ENCODE measurements at regions not wholly inside any gene's neighbourhood (a gene's known extent, or its start where the extent isn't known, plus 50 kb on each side); places are given as distances from the start of the nearest gene placed in this dataset.

GRCh38 chr12:67145692-67146091 is 123.5 kb upstream of the CAND1 start:
- DNase-seq (ENCODE audit: low read depth in 2 of 2): no peak

- no peak for DNase-seq (ENCODE audit: low read depth in 2 of 2)
Observed at GRCh38 chr12:67147030-67147429, 122.1 kb upstream of the CAND1 start.

GRCh38 chr12:67147447-67147846 is 121.7 kb upstream of the CAND1 start:
- no peak for DNase-seq (ENCODE audit: low read depth in 2 of 2)

GRCh38 chr12:67148265-67148664 is 120.9 kb upstream of the CAND1 start:
- DNase-seq (ENCODE audit: low read depth in 2 of 2): no peak

- no peak for DNase-seq (ENCODE audit: low read depth in 2 of 2)
Observed at GRCh38 chr12:67151886-67152285, 117.3 kb upstream of the CAND1 start.

GRCh38 chr12:67152451-67152850 is 116.7 kb upstream of the CAND1 start:
- no peak for DNase-seq (ENCODE audit: low read depth in 2 of 2)

- no peak for DNase-seq (ENCODE audit: low read depth in 2 of 2)
Observed at GRCh38 chr12:67154901-67155300, 114.3 kb upstream of the CAND1 start.

- no peak for DNase-seq (ENCODE audit: low read depth in 2 of 2)
Observed at GRCh38 chr12:67155863-67156262, 113.3 kb upstream of the CAND1 start.

GRCh38 chr12:67161322-67161918 is 107.7 kb upstream of the CAND1 start:
- DNase-seq (ENCODE audit: low read depth in 2 of 2): no peak

- DNase-seq (ENCODE audit: low read depth in 2 of 2): no peak
Observed at GRCh38 chr12:67173258-67173657, 95.9 kb upstream of the CAND1 start.

GRCh38 chr12:67182551-67182950 is 86.6 kb upstream of the CAND1 start:
- DNase-seq (ENCODE audit: low read depth in 2 of 2): no peak

GRCh38 chr12:67193704-67194103 is 75.5 kb upstream of the CAND1 start:
- no peak for DNase-seq (ENCODE audit: low read depth in 2 of 2)

GRCh38 chr12:67200386-67200785 is 68.8 kb upstream of the CAND1 start:
- no peak for DNase-seq (ENCODE audit: low read depth in 2 of 2)

- DNase-seq (ENCODE audit: low read depth in 2 of 2): no peak
Observed at GRCh38 chr12:67202011-67202677, 67.0 kb upstream of the CAND1 start.

- no peak for DNase-seq (ENCODE audit: low read depth in 2 of 2)
Observed at GRCh38 chr12:67202678-67203012, 66.5 kb upstream of the CAND1 start.

GRCh38 chr12:67208281-67209067 is 60.7 kb upstream of the CAND1 start:
- DNase-seq (ENCODE audit: low read depth in 2 of 2): no peak

- no peak for DNase-seq (ENCODE audit: low read depth in 2 of 2)
Observed at GRCh38 chr12:67211029-67211428, 58.1 kb upstream of the CAND1 start.

- no peak for DNase-seq (ENCODE audit: low read depth in 2 of 2)
Observed at GRCh38 chr12:67211494-67211893, 57.7 kb upstream of the CAND1 start.

GRCh38 chr12:67217647-67218046 is 51.5 kb upstream of the CAND1 start:
- DNase-seq (ENCODE audit: low read depth in 2 of 2): no peak

Measured in stimulated activated CD8-positive, alpha-beta memory T cell treated with anti-CD3 and anti-CD28 coated beads, Interleukin-7, amount 100 ng/mL, for 1 hour (primary cell).